ENCODE measurements at regions not wholly inside any gene's neighbourhood (a gene's known extent, or its start where the extent isn't known, plus 50 kb on each side); places are given as distances from the start of the nearest gene placed in this dataset.
"Not testable (repeated sequence)": the region's sequence is repeated elsewhere in the genome, so short reads cannot be mapped to it uniquely, and the experiment has no call there.

DNA sequence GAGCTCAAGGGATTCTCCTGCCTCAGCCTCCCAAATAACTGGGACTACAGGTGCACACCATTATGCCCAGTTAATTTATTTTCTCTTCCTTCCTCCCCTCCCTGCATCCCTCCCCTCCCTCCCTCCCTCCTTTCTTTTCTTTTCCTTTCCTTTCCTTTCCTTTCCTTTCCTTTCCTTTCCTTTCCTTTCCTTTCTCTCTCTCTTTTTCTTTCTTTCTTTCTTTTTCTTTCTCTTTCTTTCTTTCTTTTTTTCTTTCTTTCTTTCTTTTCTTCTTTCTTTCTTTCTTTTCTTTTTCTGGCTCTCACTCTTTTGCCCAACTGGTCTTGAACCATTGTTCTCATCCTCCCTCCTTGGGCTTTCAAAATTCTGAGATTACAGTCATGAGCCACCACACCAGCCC is 873.0 kb upstream of the KLHL1 start:
- DNase-seq = not testable (repeated sequence)

GRCh38 chr13:70969321-70969720 is 861.1 kb upstream of the KLHL1 start:
- no peak for DNase-seq

GRCh38 chr13:70967564-70967963 is 859.3 kb upstream of the KLHL1 start:
- DNase-seq = no peak

DNA sequence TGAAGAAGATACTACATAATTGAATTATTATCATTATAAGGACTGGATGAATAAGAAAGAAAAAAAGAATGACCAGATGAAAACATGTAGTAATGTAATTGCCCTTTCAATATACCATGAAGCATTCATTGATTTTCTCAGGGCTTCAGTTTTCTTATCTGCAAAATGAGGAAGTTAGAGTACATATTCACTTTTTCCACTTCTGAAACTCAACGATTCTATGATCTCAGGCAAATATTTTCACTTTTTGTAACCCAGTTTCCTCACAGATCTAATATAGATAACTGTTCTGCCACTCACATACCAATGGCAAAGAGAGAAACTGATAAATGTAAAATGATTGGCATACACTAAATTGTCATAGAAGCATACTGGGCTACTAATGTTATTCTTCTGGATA is 856.6 kb upstream of the KLHL1 start:
- DNase-seq = no peak

DNA sequence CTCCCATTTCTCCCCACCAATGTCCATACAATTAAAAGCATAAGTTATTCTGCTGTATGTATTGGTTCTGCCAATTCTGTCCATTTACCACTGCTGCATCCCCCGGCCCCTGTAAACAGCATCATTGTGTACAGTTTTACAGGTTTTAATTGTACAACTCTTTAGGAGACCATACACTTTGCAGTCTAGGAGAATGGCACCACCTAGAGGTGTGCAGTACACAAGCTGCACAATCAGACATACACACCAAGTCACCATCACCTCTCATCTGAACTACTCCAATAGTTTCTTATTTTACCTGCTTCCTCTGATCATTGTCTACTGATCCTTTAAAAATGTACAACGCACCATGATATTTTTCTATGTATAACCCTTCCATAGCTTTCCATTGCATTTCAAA is 855.9 kb upstream of the KLHL1 start:
- no peak for DNase-seq

- no peak for DNase-seq
Observed at GRCh38 chr13:70960841-70961443, 852.7 kb upstream of the KLHL1 start.

DNA sequence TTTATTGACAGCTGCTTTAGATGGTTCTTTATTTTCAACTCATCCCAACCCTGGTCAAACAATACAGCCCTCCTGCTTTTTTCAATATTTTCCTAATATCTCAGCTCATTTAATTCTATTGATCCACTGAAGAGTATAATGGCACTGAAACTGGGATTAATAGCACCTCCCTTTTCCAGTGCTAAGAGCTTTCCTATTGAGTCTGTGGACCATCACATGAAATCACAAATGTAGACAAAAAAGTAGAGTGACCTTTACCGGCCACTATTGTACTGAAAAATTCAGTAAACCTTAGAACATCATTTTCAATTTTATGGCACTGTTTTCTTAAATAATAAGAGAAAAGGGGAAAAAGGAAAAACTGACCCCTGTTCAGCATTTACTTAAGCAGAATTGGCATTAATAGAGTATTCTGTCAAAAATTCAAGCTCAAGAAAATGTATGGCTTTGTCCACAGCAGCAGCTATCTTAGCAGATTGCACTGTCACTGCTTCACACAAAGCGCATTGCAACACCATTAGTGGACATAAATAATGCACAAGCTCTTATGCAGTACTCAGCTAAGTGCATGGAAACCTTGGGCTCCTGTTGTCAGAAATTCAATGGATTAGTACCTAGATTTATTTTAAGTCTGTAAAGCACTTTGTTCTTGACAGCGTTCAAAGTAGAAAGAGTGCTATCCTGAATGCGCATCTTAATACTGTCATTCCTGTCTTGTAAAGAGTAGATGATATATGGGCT is 851.0 kb upstream of the KLHL1 start:
- no peak for DNase-seq

- no peak for DNase-seq
Observed at GRCh38 chr13:70955887-70956286, 847.6 kb upstream of the KLHL1 start.

- no peak for DNase-seq
Observed at GRCh38 chr13:70950664-70951063, 842.4 kb upstream of the KLHL1 start.

DNA sequence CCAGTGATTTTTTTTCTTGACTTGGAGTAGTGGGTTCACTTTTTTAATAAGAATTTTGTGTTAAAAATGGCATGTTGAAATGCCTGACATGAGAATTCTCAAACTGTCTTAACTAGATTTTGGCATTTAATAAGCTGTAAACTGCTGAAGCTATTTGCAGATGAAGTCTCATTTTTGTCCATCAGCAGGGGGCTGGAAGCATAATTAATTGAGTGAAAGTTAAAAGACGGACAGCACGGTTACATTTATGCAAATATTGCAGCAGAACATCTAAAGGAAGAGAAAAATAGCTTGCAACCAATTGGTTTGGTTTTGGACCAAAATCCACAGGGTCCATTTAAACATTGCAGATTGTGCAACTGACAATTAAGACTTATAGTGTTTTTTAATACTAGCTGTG is 837.3 kb upstream of the KLHL1 start:
- DNase-seq = no peak

DNA sequence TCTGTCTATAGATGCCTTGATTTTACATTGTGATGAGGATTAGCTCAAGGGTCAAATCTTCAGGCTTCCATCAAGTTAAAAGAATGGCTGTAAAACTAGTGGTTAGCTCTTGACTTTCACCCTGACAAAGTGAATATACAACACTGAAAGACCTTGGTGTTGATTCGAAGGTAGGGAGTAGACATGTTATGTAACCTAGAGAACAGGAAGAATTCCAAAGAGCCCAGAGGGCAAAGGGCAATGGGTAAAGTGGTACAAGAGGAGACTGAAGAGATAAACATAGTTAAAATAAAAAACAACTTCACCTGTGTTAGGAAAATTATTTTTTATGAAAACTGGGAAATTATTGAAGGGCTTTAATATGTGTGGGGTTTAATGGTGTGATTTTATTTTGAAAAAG is 833.2 kb upstream of the KLHL1 start:
- DNase-seq = no peak

DNA sequence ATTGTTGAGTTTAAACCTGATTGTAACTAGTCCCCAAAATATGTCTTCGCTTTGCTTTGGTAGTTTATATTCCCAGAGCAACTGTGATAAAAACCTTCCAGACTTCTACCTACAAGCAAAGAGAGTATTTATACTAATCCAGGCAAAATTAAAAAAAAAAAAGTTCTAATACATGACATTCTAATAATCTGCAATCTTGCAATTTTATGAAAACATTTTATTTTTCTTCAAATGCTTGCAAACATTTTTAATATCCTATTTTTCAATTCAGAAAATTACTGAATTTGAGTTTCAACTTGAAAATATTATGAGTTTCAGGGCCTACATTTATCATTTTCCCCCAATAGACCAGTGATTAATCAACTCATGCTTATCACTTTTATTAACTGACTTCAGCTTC is 830.2 kb upstream of the KLHL1 start:
- no peak for DNase-seq

DNA sequence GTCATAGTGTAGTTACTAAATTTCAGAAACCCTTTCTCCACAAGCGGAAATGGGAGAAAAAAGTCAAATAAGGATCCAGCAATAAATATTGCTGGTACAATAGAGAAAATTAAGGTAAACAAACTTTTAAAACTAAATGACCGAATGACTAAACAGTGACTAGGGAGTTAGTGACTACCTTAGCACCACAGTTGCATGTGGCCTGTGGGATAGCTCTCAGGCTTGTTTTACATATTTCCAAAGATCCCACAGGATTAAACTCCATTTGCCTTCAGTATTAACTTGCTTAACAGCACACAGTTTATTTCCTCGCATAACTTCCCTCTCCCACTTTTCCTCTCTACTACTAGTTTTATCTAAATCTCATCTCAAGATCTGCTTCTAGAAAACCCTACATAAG is 824.3 kb upstream of the KLHL1 start:
- no peak for DNase-seq

DNA sequence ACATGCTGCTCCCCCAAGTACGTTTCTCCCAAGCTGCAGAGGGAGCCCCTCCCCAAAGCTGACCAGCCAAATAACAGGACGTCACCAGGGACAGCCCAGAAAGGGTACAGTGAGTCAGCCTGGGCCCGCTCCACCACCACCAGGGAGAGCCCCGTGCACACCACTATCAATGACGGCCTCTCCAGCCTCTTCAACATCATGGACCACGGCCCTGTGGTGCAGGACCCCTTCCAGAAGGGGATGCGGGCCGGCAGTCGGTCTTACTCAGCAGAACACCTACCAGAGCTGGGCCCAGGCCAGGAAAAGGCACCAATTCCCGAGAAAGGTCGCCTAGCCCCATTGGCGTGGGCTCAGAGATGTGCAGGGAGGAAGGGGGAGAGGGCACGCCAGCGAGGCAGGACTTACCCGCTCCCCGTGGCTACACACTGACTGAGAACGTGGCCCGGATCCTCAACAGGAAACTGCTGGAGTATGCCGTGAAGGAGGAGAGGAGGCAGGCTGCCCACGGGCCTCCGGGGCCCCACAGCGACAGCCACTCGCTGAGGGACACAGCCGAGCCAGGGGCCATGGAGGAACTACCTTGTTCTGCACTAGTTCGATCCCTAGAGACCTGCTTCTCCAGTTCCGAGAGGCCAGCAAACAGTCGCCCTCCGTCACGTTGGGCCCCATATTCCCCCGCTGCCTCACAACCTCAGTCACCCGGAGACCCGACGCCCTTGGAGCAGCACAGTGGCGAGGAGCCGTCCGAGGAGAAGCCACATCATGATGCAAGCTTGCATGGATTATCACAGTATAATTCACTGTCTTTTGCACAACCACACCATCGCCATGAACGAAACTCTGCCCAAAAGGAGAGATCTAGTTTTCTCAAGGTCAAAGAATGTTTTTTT is 815.9 kb upstream of the KLHL1 start:
- DNase-seq = no peak

GRCh38 chr13:70911286-70911685 is 803.0 kb upstream of the KLHL1 start:
- DNase-seq = no peak

GRCh38 chr13:70908795-70909194 is 800.5 kb upstream of the KLHL1 start:
- no peak for DNase-seq

- no peak for DNase-seq
Observed at GRCh38 chr13:70905035-70905434, 796.8 kb upstream of the KLHL1 start.

DNA sequence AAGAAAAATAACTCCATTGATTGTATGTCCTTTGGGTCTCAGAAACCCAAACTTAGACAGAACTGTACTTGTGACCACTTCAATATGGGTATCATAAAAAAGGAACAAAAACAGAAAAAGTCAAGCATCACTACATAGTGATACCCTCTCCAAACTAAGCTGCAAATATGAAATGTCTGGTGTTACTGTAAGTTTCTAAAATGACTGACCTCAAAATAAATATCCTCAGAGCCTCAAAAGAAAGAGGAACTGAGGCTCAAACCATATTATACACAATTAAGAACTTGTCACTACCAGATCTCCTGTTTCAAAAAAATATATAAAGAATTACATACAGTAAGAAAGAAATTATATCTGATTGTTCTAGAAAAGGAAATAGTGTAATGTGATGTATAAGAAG is 787.9 kb upstream of the KLHL1 start:
- DNase-seq = no peak

- DNase-seq = no peak
Observed at GRCh38 chr13:70895599-70895998, 787.3 kb upstream of the KLHL1 start.

DNA sequence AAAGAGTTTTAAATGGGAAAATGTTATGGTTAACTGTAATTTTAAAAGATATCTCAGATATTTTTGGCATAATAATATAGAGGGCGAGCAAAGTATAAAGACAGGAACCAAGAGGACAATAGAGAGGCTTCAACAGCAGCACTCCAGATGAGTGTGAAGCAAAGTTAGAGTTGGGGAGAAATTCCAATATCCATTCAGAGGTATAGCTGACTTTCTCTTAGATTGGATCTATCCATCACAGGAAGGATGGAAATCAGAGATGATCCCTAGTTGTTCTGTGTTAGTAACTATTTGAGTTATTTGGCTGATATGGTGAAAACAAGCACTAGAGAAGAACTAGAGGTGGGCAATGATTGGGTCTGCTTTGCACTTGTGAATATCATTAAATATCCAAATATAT is 786.0 kb upstream of the KLHL1 start:
- no peak for DNase-seq

GRCh38 chr13:70893832-70894231 is 785.6 kb upstream of the KLHL1 start:
- DNase-seq = no peak

DNA sequence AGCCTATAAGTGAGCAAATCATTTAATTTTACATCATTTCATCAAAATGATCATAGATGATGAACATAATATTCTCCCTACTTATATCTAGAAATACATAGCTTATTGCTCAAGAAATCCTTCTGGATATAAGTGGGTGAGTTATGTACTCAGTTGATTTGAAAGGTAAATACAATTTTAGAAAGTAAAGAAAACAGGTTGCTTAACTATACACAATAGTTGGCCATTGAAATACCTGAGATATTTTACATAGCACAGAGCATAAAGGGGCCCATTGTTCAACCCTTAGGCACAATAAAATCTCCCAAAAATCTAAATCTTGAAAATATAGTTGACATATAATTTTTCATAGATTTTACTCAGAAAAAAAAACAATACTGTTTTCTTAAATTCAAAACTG is 782.0 kb upstream of the KLHL1 start:
- no peak for DNase-seq

DNA sequence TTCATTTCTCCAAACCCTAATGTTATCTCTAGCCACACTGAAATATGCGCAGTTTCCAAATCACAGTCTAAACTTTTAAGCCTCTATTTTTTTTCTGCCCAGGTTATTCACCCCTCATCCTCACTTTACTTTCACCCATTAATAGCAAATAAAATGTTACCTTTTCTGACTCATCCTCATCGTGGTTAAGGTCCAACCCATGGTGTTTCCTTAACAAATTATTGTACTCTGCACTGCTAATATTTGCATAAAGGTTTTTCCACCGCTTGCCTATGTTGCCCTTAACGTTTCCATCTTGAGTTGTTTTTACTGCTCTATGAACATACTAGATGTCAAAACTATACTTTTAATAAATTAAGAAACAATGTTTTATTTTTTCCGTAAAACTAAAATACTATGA is 780.9 kb upstream of the KLHL1 start:
- no peak for DNase-seq

DNA sequence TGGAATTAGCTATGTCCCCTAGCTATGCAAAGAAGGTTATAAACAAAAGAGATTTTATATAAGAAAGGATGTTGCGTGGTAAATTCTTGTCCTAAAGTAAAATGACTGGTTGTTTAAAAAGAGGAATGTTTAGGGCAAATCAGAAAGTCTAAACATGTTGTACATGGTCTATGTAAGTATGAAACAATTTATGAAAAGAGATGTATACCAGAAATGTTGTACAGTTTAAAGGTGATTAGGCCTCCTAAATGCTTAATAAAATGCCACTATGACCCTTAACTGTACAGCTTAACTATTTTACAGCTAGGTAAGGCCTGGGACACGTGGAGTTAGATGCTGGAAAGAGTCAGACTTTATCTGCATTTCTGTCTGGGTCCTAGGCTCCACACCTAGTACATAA is 775.9 kb upstream of the KLHL1 start:
- no peak for DNase-seq

Measured in CD4-positive, alpha-beta T cell treated with Interferon alpha-2 for 1 hour (primary cell).